ENCODE measurements at regions not wholly inside any gene's neighbourhood (a gene's known extent, or its start where the extent isn't known, plus 50 kb on each side); places are given as distances from the start of the nearest gene placed in this dataset.
"Not testable (repeated sequence)": the region's sequence is repeated elsewhere in the genome, so short reads cannot be mapped to it uniquely, and the experiment has no call there.

- H3K27ac Mint-ChIP-seq = no peak overlapping the region
- no peaks in the 10 kb centered on the region for H3K36me3 Mint-ChIP-seq
- H3K4me3 Mint-ChIP-seq = no peak overlapping the region
- no peaks in the 10 kb centered on the region for H3K9me3 Mint-ChIP-seq (ENCODE audit: low read depth)
- peaks cover 4% of the 10 kb centered on the region for H3K27me3 Mint-ChIP-seq
- H3K4me1 Mint-ChIP-seq (ENCODE audit: low read depth) = no peaks in the 10 kb centered on the region
These were observed 57.5 kb upstream of the LMO2 start for GRCh38 chr11:33949252-33949913.

DNA sequence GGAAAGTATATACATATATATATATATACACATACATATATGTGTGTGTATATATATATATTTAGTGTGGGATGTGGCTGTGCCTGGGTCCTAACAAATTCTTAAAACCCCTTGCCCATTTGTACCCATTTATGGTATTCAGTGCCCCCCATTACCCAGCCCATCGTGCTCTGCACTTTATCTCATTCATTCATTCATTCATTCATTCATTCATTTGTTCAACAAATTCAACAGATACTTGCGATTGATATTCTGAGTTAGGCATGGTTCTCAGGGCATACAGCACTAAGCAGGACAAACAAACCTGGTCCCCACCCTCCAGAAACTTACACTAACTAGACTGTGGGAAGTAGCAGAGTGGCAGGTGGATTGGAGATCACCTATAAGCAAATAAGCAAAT lies 56.6 kb upstream of the LMO2 start:
- H3K27ac Mint-ChIP-seq = no peak overlapping the region
- H3K9me3 Mint-ChIP-seq (ENCODE audit: low read depth) = no peaks in the 10 kb centered on the region
- H3K27me3 Mint-ChIP-seq = peaks cover 4% of the 10 kb centered on the region
- no peaks in the 10 kb centered on the region for H3K36me3 Mint-ChIP-seq
- H3K4me3 Mint-ChIP-seq = no peak overlapping the region
- no peaks in the 10 kb centered on the region for H3K4me1 Mint-ChIP-seq (ENCODE audit: low read depth)

DNA sequence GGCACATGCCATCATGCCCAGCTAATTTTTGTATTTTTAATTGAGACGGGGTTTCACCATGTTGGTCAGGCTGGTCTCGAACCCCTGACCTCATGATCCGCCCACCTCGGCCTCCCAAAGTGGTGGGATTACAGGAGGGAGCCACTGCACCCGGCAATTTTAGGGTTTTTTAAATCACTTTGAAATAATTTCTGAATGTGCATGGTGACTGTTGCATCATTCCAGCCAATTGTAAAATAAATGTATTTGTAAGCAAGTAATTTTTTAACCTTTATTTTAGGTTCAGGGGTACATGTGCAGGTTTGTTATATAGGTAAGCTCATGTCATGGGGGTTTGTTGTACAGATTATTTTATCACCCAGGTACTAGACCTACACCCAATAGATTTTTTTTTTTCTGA lies 56.0 kb upstream of the LMO2 start:
- H3K4me3 Mint-ChIP-seq; H3K9me3 Mint-ChIP-seq (ENCODE audit: low read depth); H3K4me1 Mint-ChIP-seq (ENCODE audit: low read depth); H3K27ac Mint-ChIP-seq; H3K36me3 Mint-ChIP-seq; H3K27me3 Mint-ChIP-seq: not testable (repeated sequence)

- H3K4me1 Mint-ChIP-seq (ENCODE audit: low read depth) = no peaks in the 10 kb centered on the region
- H3K9me3 Mint-ChIP-seq (ENCODE audit: low read depth) = no peaks in the 10 kb centered on the region
- no peak overlapping the region for H3K4me3 Mint-ChIP-seq
- H3K27ac Mint-ChIP-seq = no peak overlapping the region
- peaks cover 4% of the 10 kb centered on the region for H3K27me3 Mint-ChIP-seq
- no peaks in the 10 kb centered on the region for H3K36me3 Mint-ChIP-seq
These were observed 55.1 kb upstream of the LMO2 start for GRCh38 chr11:33946930-33947329.

DNA sequence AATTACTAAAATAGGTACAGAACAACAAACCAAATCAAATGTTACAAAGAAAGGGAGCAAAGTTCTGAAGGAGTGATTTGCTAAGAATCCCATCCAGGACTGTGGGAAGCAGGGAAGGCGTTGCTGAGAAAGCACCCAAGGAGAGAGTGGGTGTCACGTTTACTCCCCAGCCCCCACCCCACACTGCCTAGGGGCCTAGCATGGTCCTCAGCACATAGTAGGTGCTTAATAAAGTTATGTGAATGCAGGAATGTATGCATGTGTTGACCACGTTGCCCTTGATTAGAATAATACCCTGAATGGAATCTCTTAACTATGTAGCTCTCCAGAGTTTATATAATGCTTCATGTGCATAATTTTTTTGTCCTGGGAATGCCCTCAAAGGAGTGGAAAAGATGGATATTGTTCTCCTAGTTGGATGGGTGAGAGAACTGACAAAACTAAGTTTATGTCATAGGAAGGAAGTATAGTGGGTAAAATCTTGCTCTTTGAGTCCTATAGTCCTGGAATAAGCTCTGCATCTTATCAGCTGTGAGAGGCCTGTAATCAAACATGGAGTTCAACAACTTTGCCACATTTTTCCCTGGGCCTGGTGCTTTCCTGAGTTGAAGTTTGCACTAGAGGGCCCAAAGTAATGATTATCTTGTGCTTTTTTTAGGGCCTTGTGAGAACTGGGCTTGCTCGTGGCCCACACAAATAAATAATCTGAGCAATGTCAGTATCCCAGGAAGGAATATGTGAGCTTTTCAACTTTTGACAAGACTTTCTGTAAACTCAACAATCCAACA lies 53.8 kb upstream of the LMO2 start:
- Mint-ChIP-seq H3K4me1 (ENCODE audit: low read depth) (no peaks in the 10 kb centered on the region), H3K27me3 (peaks cover 4% of the 10 kb centered on the region), H3K9me3 (ENCODE audit: low read depth) (no peaks in the 10 kb centered on the region), H3K27ac (no peak overlapping the region), H3K36me3 (no peaks in the 10 kb centered on the region), H3K4me3 (no peak overlapping the region)

GRCh38 chr11:33944693-33945424 lies 53.0 kb upstream of the LMO2 start:
- no peak overlapping the region for H3K27ac Mint-ChIP-seq
- no peaks in the 10 kb centered on the region for H3K36me3 Mint-ChIP-seq
- H3K4me3 Mint-ChIP-seq = no peak overlapping the region
- no peaks in the 10 kb centered on the region for H3K9me3 Mint-ChIP-seq (ENCODE audit: low read depth)
- H3K4me1 Mint-ChIP-seq (ENCODE audit: low read depth) = no peaks in the 10 kb centered on the region
- peaks cover 4% of the 10 kb centered on the region for H3K27me3 Mint-ChIP-seq

DNA sequence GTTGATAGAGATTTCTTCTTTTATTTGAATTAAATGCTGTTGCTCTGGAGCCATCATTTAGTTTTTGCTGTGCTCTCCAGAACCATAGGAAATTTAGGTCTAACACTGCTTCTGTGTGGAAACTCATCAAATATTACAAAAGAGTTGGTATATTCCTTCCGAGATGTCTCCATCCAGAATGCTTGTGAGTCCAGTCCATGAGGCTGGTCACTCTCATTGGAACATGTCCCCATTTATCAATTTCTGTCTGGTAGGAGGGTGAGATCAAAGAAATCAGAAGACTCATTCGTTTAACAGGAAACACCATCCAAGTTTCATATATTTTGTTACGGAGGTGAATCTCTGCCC lies 52.4 kb upstream of the LMO2 start:
- no peak overlapping the region for H3K4me3 Mint-ChIP-seq
- H3K9me3 Mint-ChIP-seq (ENCODE audit: low read depth) = no peaks in the 10 kb centered on the region
- H3K36me3 Mint-ChIP-seq = no peaks in the 10 kb centered on the region
- H3K27ac Mint-ChIP-seq = no peak overlapping the region
- H3K27me3 Mint-ChIP-seq = peaks cover 4% of the 10 kb centered on the region
- no peaks in the 10 kb centered on the region for H3K4me1 Mint-ChIP-seq (ENCODE audit: low read depth)

DNA sequence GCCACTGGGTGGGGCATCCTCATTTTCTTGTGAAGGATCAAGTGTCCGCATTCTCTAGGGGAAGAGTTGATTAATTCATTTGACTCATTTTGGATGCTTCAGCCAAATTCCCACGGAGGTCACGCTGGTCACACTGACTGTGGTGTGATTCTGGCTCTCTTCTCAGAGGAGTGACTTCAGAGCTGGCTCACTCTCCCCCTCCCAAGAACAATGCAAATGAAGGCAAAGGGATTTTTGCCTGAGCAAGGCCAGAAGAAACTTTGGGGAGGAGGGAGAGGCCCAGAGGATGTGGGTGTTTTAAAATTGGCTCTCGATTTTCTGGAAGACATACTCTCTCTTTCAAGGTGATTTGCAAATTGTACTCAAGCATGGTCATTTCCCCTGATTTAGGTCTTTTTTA lies 51.1 kb upstream of the LMO2 start:
- H3K4me1 Mint-ChIP-seq (ENCODE audit: low read depth) = no peaks in the 10 kb centered on the region
- H3K27me3 Mint-ChIP-seq = no peaks in the 10 kb centered on the region
- no peak overlapping the region for H3K4me3 Mint-ChIP-seq
- no peaks in the 10 kb centered on the region for H3K9me3 Mint-ChIP-seq (ENCODE audit: low read depth)
- no peak overlapping the region for H3K27ac Mint-ChIP-seq
- H3K36me3 Mint-ChIP-seq = no peaks in the 10 kb centered on the region

DNA sequence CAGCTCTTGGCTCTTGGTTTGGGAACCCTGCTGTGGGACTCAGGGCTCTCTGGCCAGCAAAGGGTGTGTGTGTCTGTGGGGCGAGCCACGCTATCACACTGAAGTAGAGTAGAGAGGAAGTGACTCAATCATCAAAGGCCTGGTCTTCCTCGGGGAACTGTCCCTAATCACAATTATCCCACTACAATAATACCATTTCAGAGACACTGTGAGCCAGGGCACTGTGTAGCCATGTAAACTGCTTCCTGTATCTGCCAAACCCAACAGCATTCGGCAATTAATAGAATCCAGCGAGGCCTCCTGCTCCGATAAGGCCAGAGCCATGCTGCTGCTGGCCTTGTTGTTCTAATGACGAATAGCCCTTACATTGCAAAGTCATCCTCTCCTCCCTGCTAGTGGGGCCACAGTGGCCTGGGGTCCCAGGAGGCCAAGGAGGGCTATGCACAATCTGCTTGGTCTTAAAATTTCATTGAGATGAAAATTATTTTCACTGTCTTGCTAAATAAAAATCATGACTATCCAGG lies 49.8 kb upstream of the LMO2 start:
- H3K27ac Mint-ChIP-seq = no peak overlapping the region
- no peaks in the 10 kb centered on the region for H3K4me1 Mint-ChIP-seq (ENCODE audit: low read depth)
- no peaks in the 10 kb centered on the region for H3K27me3 Mint-ChIP-seq
- no peaks in the 10 kb centered on the region for H3K9me3 Mint-ChIP-seq (ENCODE audit: low read depth)
- H3K4me3 Mint-ChIP-seq = no peak overlapping the region
- H3K36me3 Mint-ChIP-seq = no peaks in the 10 kb centered on the region

Data from activated naive CD8-positive, alpha-beta T cell (primary cell).